ENCODE measurements at regions not wholly inside any gene's neighbourhood (a gene's known extent, or its start where the extent isn't known, plus 50 kb on each side); places are given as distances from the start of the nearest gene placed in this dataset.

DNA sequence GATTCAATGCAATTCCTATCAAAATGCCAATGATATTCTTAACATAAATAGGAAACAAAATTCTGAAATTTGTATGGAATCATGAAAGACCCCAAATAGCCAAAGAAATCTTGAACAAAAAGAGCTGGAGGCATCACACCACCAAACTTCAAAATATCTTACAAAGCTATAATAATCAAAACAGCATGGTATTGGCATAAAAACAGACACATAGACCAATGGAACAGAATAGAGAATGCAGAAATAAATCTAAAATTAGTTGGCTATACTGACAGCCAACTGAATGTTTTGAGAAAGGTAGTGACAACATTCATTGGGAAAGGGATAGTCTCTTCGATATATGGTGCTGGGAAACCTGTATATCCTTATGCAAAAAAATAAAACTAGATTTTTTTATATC is 121.9 kb upstream of the ASCC3 start:
- TF ChIP-seq, protein P1, sequence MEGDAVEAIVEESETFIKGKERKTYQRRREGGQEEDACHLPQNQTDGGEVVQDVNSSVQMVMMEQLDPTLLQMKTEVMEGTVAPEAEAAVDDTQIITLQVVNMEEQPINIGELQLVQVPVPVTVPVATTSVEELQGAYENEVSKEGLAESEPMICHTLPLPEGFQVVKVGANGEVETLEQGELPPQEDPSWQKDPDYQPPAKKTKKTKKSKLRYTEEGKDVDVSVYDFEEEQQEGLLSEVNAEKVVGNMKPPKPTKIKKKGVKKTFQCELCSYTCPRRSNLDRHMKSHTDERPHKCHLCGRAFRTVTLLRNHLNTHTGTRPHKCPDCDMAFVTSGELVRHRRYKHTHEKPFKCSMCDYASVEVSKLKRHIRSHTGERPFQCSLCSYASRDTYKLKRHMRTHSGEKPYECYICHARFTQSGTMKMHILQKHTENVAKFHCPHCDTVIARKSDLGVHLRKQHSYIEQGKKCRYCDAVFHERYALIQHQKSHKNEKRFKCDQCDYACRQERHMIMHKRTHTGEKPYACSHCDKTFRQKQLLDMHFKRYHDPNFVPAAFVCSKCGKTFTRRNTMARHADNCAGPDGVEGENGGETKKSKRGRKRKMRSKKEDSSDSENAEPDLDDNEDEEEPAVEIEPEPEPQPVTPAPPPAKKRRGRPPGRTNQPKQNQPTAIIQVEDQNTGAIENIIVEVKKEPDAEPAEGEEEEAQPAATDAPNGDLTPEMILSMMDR (conservative IDR thresholded peaks at IDR 0.05) = no peak
- no peak for TF ChIP-seq ZFX (IDR thresholded peaks at IDR 0.05)

Data from C4-2B (cell line).